ENCODE measurements at regions not wholly inside any gene's neighbourhood (a gene's known extent, or its start where the extent isn't known, plus 50 kb on each side); places are given as distances from the start of the nearest gene placed in this dataset.
A peak's percentile ranks its signal among the peaks of the same experiment; 100 is the strongest.

- DNase-seq = no peak
- no peaks in the 10 kb centered on the region for H3K9me3 ChIP-seq
Observed at GRCh38 chr1:58256546-58256945, 290.0 kb downstream of the OMA1 start.

GRCh38 chr1:58256041-58256440 lies 290.5 kb downstream of the OMA1 start:
- DNase-seq = no peak
- intact Hi-C loops (cut with DNase I; ENCODE audit: low total_unique reads) = no loop called here

More at GRCh38 chr1:58256546-58256945, 290.0 kb downstream of the OMA1 start:
- no peaks in the 10 kb centered on the region for H3K27me3 ChIP-seq
- intact Hi-C loops (cut with DNase I; ENCODE audit: low total_unique reads) = no loop called here
- no peak overlapping the region for H3K27ac ChIP-seq
- H3K36me3 ChIP-seq = no peaks in the 10 kb centered on the region
- no peak for TF ChIP-seq CTCF (IDR thresholded peaks at IDR 0.05)
- no peaks in the 10 kb centered on the region for H3K4me1 ChIP-seq
- H3K4me3 ChIP-seq = no peak overlapping the region

GRCh38 chr1:58255192-58255591 lies 291.3 kb downstream of the OMA1 start:
- no peak overlapping the region for H3K4me3 ChIP-seq
- peaks cover 0 to 3% (median 3%) of the 10 kb centered on the region in 4 donors for H3K4me1 ChIP-seq
- no peak overlapping the region for H3K27ac ChIP-seq
- no peaks in the 10 kb centered on the region for H3K36me3 ChIP-seq
- TF ChIP-seq CTCF (IDR thresholded peaks at IDR 0.05) = no peak
- intact Hi-C loops (cut with DNase I; ENCODE audit: low total_unique reads) = no loop called here
- no peaks in the 10 kb centered on the region for H3K9me3 ChIP-seq
- H3K27me3 ChIP-seq = peaks cover 0 to under 1% of the 10 kb centered on the region in 2 donors
- no peak for DNase-seq

More at GRCh38 chr1:58256041-58256440, 290.5 kb downstream of the OMA1 start:
- Histone ChIP-seq H3K4me1 (no peaks in the 10 kb centered on the region), H3K27me3 (no peaks in the 10 kb centered on the region), H3K27ac (no peak overlapping the region), H3K4me3 (no peak overlapping the region), H3K36me3 (no peaks in the 10 kb centered on the region), H3K9me3 (no peaks in the 10 kb centered on the region)
- no peak for TF ChIP-seq CTCF (IDR thresholded peaks at IDR 0.05)

- TF ChIP-seq CTCF (IDR thresholded peaks at IDR 0.05) = no peak
- Histone ChIP-seq H3K27ac (no peak overlapping the region), H3K4me3 (no peak overlapping the region), H3K9me3 (no peaks in the 10 kb centered on the region), H3K36me3 (no peaks in the 10 kb centered on the region), H3K27me3 (peaks cover 0 to 34% of the 10 kb centered on the region in 2 donors), H3K4me1 (peaks cover 0 to 22% (median 19%) of the 10 kb centered on the region in 4 donors)
- intact Hi-C loops (cut with DNase I; ENCODE audit: low total_unique reads) = no loop called here
- DNase-seq = no peak
Observed at GRCh38 chr1:58251430-58252073, 295.0 kb downstream of the OMA1 start.

GRCh38 chr1:58250587-58250948 lies 296.0 kb downstream of the OMA1 start:
- no peak for TF ChIP-seq CTCF (IDR thresholded peaks at IDR 0.05)
- H3K9me3 ChIP-seq = no peaks in the 10 kb centered on the region
- intact Hi-C loops (cut with DNase I; ENCODE audit: low total_unique reads) = no loop called here
- no peaks in the 10 kb centered on the region for H3K36me3 ChIP-seq
- peak overlapping the region in 1 of 2 donors; percentile 41 for H3K4me3 ChIP-seq
- peaks cover 0 to 22% (median 19%) of the 10 kb centered on the region in 4 donors for H3K4me1 ChIP-seq
- DNase-seq = no peak
- H3K27me3 ChIP-seq = peaks cover 0 to 37% of the 10 kb centered on the region in 2 donors
- H3K27ac ChIP-seq = no peak overlapping the region
